GM12878 (cell line): ENCODE measurements at regions not wholly inside any gene's neighbourhood (a gene's known extent, or its start where the extent isn't known, plus 50 kb on each side); places are given as distances from the start of the nearest gene placed in this dataset.

Experiments used
- ATAC-seq: fragments of 200-7000 bp; cut with Tn5 transposase; 3 replicates; pipeline ENCODE4 v1.9.1; 2020; ENCODE audit warnings: mild to moderate bottlenecking, moderate library complexity
- BruUV-seq: library from RNA; stranded (reverse); fragments of 400-500 nt; replicated peaks from 2 replicates; lab custom pipeline; 2021; lab: Mats Ljungman, UMichigan
- CTCF ChIA-PET: fragments of 300-600 bp; sonication (Branson Sonifier 250); formaldehyde crosslinking; extraction: SDS; loops from one replicate; lab custom pipeline; 2021; ENCODE audit warnings: inconsistent platforms; lab: Yijun Ruan, JAX
- POLR2A ChIA-PET: fragments of 350-600 bp; formaldehyde crosslinking; extraction: SDS; loops from one replicate; lab custom pipeline; 2021; ENCODE audit warnings: inconsistent platforms; lab: Charles Lee
- RAD21 ChIA-PET: fragments of 300-600 bp; sonication (Branson Sonifier 250); formaldehyde crosslinking; loops from one replicate; lab custom pipeline; 2023; ENCODE audit warnings: antibody characterized with exemption; ENCODE audit not compliant: unreplicated experiment; lab: Charles Lee
- SMC1A ChIA-PET: fragments of 300-600 bp; sonication (Branson Sonifier 250); formaldehyde crosslinking; loops from one replicate; lab custom pipeline; 2023; ENCODE audit not compliant: unreplicated experiment, uncharacterized antibody; lab: Charles Lee
- DNase-seq: peaks from one replicate; pipeline ENCODE4 v3.0.0-alpha.2; 2011; ENCODE audit warnings: low read depth, low spot score
- FAIRE-seq: peaks from 3 replicates; lab custom pipeline; 2011; peaks lifted over from hg19 to GRCh38; lab: Jason Lieb, UNC
- H2AFZ ChIP-seq: 2 replicates; pipeline ENCODE4 v1.6.0; 2011; ENCODE audit warnings: low read depth, low read length, control low read depth; ENCODE audit not compliant: control insufficient read depth
- H3K27ac ChIP-seq: 2 replicates; pipeline ENCODE4 v1.5.1; 2011; ENCODE audit warnings: control low read depth; ENCODE audit not compliant: control insufficient read depth, insufficient read depth
- H3K27me3 ChIP-seq, 2 experiments: replicated peaks in 1 of 2; 2 replicates each; pipeline versions ENCODE4 v1.6.0 to v1.6.1; 2011; ENCODE audit warnings: low read length in 1 of 2; ENCODE audit not compliant: control insufficient read depth in 2 of 2, insufficient read depth in 2 of 2
- H3K36me3 ChIP-seq, 2 experiments: 2 replicates each; pipeline ENCODE4 v1.5.1; 2011; ENCODE audit warnings: low read length in 1 of 2; ENCODE audit not compliant: control insufficient read depth in 2 of 2, insufficient read depth in 2 of 2
- H3K4me1 ChIP-seq: 2 replicates; pipeline ENCODE4 v1.6.1; 2011; ENCODE audit warnings: mild to moderate bottlenecking, low read length, moderate library complexity, mixed read lengths; ENCODE audit not compliant: control insufficient read depth, insufficient read depth
- H3K4me2 ChIP-seq: 2 replicates; pipeline ENCODE4 v1.6.0; 2011; ENCODE audit warnings: control low read depth; ENCODE audit not compliant: control insufficient read depth, insufficient read depth
- H3K4me3 ChIP-seq: fragments of 200-600 bp; sonication (generic); 2 replicates; pipeline ENCODE4 v1.5.1; 2016
- H3K79me2 ChIP-seq: 2 replicates; pipeline ENCODE4 v1.6.0; 2011; ENCODE audit warnings: low read length; ENCODE audit not compliant: control insufficient read depth, insufficient read depth
- H3K9ac ChIP-seq: 2 replicates; pipeline ENCODE4 v1.8.0; 2011; ENCODE audit warnings: low read length, control low read depth, mixed read lengths; ENCODE audit not compliant: control insufficient read depth, insufficient read depth
- H3K9me3 ChIP-seq: replicated peaks from 3 replicates; pipeline ENCODE4 v1.5.1; 2011; ENCODE audit warnings: mild to moderate bottlenecking, low read length; ENCODE audit not compliant: control insufficient read depth, insufficient read depth
- H4K20me1 ChIP-seq: 2 replicates; pipeline ENCODE4 v1.6.0; 2011; ENCODE audit not compliant: control insufficient read depth, insufficient read depth
- IKZF1 ChIP-seq: fragments of 450-650 bp; conservative IDR thresholded peaks from 2 replicates; pipeline ENCODE4 v1.6.1; 2017; ENCODE audit warnings: antibody characterized with exemption, mild to moderate bottlenecking
- MTA2 ChIP-seq: fragments of 450-650 bp; IDR thresholded peaks from 2 replicates; pipeline ENCODE4 v1.6.1; 2016; ENCODE audit warnings: low read depth, mild to moderate bottlenecking, moderate library complexity
- RAD51 ChIP-seq: fragments of 450-650 bp; IDR thresholded peaks from 2 replicates; pipeline ENCODE4 v1.6.1; 2016; ENCODE audit warnings: moderate library complexity, mild to moderate bottlenecking, inconsistent platforms
- RUNX3 ChIP-seq: IDR thresholded peaks from 2 replicates; pipeline ENCODE4 v1.6.1; 2012; ENCODE audit warnings: low read length, inconsistent platforms
- SIN3A ChIP-seq: IDR thresholded peaks from 2 replicates; pipeline ENCODE4 v1.6.1; 2012; ENCODE audit warnings: low read depth, low read length, improper control_type of control experiment
- TCF3 ChIP-seq: IDR thresholded peaks from 2 replicates; pipeline ENCODE4 v1.6.1; 2012; ENCODE audit warnings: low read depth, mild to moderate bottlenecking, low read length, borderline replicate concordance; ENCODE audit not compliant: insufficient read depth
- WGBS: methylation state at CpG from one replicate; pipeline ENCODE4 v1.1.6; 2016; ENCODE audit warnings: low lambda C conversion rate; ENCODE audit not compliant: insufficient replicate concordance, insufficient coverage; ENCODE audit errors: missing lambda C conversion rate; 5-methylcytosine and 5-hydroxymethylcytosine counted together
- in situ Hi-C: fragments of 300-500 bp; cut with MboI; formaldehyde crosslinking; loops from 9 replicates; pipeline ENCODE4 v1.14.3; 2018; ENCODE audit warnings: mixed read lengths
- intact Hi-C: fragments of 100-400 bp; cut with micrococcal nuclease; formaldehyde crosslinking; loops from one replicate; pipeline ENCODE4 v1.14.2; 2022; ENCODE audit not compliant: unreplicated experiment
- TF ChIP-seq, protein P1 (sequence below): IDR thresholded peaks from 2 replicates; pipeline ENCODE4 v1.6.1; 2012; ENCODE audit warnings: low read length, inconsistent platforms
- TF ChIP-seq, protein P2 (sequence below), 3 experiments: IDR thresholded peaks in 2 of 3; conservative IDR thresholded peaks in 1 of 3; 2 replicates each; pipeline ENCODE4 v1.5.1; 2011; ENCODE audit warnings: low read depth in 3 of 3, low read length in 3 of 3, mild to moderate bottlenecking in 3 of 3, control low read depth in 2 of 3, moderate library complexity in 2 of 3, inconsistent platforms in 1 of 3, mixed read lengths in 1 of 3; ENCODE audit not compliant: control insufficient read depth in 2 of 3, insufficient read depth in 1 of 3; ENCODE audit errors: extremely low read depth in 1 of 3

DNA sequence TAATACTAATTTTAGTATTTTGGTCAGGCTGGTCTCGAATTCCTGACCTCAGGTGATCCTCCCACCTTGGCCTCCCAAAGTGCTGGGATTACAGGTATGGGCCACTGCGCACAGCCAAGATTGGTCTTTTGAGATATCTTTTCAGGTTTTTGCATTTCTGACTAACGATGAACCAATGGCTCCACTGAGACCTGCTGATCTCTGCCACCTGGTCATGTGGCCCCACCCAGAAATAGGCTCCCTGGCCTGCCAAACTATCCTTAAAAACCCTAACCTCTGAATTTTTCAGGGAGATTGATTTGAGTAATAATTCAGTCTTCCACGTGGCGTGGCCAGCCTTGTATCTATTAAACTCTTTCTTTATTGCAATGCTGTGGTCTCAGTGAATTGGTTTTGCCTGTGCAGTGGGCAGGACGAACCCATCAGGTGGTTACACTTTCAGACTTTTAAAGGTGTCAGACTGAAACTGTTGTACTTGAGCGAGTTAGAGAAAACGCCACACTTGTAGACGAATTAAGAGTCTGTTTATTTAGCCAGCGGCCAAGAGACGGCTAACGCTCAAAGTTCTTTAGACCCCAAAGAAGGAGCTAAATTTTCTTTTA, 85.8 kb upstream of the MSH6 start (continued):
- TF ChIP-seq SIN3A: no peak
- TF ChIP-seq IKZF1: peak; percentile 36; the same call in 1 of the 2 replicates
- TF ChIP-seq, protein P1, sequence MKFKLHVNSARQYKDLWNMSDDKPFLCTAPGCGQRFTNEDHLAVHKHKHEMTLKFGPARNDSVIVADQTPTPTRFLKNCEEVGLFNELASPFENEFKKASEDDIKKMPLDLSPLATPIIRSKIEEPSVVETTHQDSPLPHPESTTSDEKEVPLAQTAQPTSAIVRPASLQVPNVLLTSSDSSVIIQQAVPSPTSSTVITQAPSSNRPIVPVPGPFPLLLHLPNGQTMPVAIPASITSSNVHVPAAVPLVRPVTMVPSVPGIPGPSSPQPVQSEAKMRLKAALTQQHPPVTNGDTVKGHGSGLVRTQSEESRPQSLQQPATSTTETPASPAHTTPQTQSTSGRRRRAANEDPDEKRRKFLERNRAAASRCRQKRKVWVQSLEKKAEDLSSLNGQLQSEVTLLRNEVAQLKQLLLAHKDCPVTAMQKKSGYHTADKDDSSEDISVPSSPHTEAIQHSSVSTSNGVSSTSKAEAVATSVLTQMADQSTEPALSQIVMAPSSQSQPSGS: no peak
- TF ChIP-seq MTA2: peak; percentile 66; the same call in 1 of the 2 replicates
- peak; percentile 88 for TF ChIP-seq RUNX3
- peak; percentile 62 for TF ChIP-seq RAD51

DNA sequence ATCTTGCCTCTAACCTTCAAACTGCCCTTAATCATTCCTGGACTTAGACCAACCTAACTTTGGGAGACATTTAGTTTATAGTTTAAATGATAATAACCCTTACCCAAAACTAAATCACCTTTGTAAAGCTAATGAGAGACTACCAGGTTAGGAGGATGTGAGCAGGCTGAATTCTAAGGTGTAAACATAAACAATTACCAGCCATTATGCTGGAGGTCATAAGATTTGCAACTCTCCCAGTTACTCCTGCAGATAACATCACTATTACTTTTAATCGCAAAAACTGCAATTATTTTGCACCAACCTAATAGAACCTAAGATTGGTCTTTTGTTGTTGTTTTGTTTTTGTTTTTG, 86.5 kb upstream of the MSH6 start:
- RAD21 ChIA-PET: no interaction called here
- Histone ChIP-seq H3K27ac (no peak overlapping the region), H2AFZ (no peak overlapping the region), H3K4me2 (peak overlapping the region; percentile 72), H3K27me3 (no peaks in the 10 kb centered on the region), H3K36me3 (no peaks in the 10 kb centered on the region), H3K79me2 (no peaks in the 10 kb centered on the region), H4K20me1 (no peaks in the 10 kb centered on the region), H3K4me1 (peaks cover 24% of the 10 kb centered on the region), H3K4me3 (no peak overlapping the region), H3K9me3 (no peaks in the 10 kb centered on the region), H3K9ac (no peak overlapping the region)
- TF ChIP-seq, protein P2, sequence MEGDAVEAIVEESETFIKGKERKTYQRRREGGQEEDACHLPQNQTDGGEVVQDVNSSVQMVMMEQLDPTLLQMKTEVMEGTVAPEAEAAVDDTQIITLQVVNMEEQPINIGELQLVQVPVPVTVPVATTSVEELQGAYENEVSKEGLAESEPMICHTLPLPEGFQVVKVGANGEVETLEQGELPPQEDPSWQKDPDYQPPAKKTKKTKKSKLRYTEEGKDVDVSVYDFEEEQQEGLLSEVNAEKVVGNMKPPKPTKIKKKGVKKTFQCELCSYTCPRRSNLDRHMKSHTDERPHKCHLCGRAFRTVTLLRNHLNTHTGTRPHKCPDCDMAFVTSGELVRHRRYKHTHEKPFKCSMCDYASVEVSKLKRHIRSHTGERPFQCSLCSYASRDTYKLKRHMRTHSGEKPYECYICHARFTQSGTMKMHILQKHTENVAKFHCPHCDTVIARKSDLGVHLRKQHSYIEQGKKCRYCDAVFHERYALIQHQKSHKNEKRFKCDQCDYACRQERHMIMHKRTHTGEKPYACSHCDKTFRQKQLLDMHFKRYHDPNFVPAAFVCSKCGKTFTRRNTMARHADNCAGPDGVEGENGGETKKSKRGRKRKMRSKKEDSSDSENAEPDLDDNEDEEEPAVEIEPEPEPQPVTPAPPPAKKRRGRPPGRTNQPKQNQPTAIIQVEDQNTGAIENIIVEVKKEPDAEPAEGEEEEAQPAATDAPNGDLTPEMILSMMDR (IDR thresholded peaks at IDR 0.05 in 2 of 3, conservative IDR thresholded peaks at IDR 0.05 in 1 of 3; ENCODE audit: control insufficient read depth in 2 of 3, extremely low read depth in 1 of 3, insufficient read depth in 1 of 3, low read depth in 3 of 3, low read length in 3 of 3): no peak
- TF ChIP-seq TCF3: no peak
- CTCF ChIA-PET: no interaction called here
- ATAC-seq (no peak), FAIRE-seq (no peak), DNase-seq (no peak)
- BruUV-seq: no TSS peak
- SMC1A ChIA-PET: interaction anchor here (1.9 to 2.4 kb wide), 2 partner anchors 11 to 27 kb away, joined by 5 to 6 read pairs; no protein-coding TSS in a partner anchor
- WGBS: 0% methylated on average over 1 of the region's 1 CpG
- POLR2A ChIA-PET: interaction anchor here (0.8 kb wide), 1 partner anchor 29 kb away, joined by 3 read pairs; no protein-coding TSS in a partner anchor
- intact Hi-C loops (loop anchor here (2.0 kb wide), 1 partner anchor 28 kb away; no protein-coding TSS in a partner anchor), in situ Hi-C loops (no loop called here)
